ENCODE measurements at regions not wholly inside any gene's neighbourhood (a gene's known extent, or its start where the extent isn't known, plus 50 kb on each side); places are given as distances from the start of the nearest gene placed in this dataset.
"Not testable (repeated sequence)": the region's sequence is repeated elsewhere in the genome, so short reads cannot be mapped to it uniquely, and the experiment has no call there.

DNA sequence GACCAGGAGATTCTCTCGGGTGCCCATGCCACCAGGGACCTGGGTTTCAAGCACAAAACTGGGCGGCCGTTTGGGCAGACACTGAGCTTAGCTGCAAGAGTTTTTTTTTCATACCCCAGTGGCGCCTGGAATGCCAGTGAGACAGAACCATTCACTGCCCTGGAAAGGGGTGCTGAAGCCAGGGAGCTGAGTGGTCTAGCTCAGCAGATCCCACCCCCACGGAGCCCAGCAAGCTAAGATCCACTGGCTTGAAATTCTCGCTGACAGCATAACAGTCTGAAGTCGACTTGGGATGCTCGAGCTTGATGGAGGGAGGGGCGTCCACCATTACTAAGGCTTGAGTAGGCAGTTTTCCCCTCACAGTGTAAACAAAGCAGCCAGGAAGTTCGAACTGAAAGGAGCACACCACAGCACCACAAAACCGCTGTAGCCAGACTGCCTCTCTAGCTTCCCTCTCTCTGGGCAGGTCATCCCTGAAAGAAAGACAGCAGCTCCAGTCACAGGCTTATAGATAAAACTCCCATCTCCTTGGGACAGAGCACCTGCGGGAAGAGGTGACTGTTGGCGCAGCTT lies 157.7 kb downstream of the GIPC2 start:
- H3K36me3 ChIP-seq; H3K27me3 ChIP-seq; H3K27ac ChIP-seq; intact Hi-C loops (cut with DNase I; ENCODE audit: low total_unique reads); H3K4me3 ChIP-seq; H3K4me1 ChIP-seq; H3K9me3 ChIP-seq; DNase-seq: not testable (repeated sequence)
- WGBS, 5 donors = 56 to 69% (median 64%) methylated on average over 12 to 13 of the region's 13 CpGs

- peaks cover 0 to 53% (median 8%) of the 10 kb centered on the region in 4 donors for H3K9me3 ChIP-seq
- H3K27ac ChIP-seq = no peak overlapping the region
- TF ChIP-seq EP300 (IDR thresholded peaks at IDR 0.05) (no peak), POLR2AphosphoS5 (IDR thresholded peaks at IDR 0.05) (no peak), POLR2A (IDR thresholded peaks at IDR 0.05) (no peak)
- TF ChIP-seq, protein P1, sequence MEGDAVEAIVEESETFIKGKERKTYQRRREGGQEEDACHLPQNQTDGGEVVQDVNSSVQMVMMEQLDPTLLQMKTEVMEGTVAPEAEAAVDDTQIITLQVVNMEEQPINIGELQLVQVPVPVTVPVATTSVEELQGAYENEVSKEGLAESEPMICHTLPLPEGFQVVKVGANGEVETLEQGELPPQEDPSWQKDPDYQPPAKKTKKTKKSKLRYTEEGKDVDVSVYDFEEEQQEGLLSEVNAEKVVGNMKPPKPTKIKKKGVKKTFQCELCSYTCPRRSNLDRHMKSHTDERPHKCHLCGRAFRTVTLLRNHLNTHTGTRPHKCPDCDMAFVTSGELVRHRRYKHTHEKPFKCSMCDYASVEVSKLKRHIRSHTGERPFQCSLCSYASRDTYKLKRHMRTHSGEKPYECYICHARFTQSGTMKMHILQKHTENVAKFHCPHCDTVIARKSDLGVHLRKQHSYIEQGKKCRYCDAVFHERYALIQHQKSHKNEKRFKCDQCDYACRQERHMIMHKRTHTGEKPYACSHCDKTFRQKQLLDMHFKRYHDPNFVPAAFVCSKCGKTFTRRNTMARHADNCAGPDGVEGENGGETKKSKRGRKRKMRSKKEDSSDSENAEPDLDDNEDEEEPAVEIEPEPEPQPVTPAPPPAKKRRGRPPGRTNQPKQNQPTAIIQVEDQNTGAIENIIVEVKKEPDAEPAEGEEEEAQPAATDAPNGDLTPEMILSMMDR (IDR thresholded peaks at IDR 0.05) = no peak
- H3K4me3 ChIP-seq = no peak overlapping the region
- no peaks in the 10 kb centered on the region for H3K4me1 ChIP-seq
- intact Hi-C loops (cut with DNase I; ENCODE audit: low total_unique reads) = no loop called here
- H3K36me3 ChIP-seq = no peaks in the 10 kb centered on the region
- H3K27me3 ChIP-seq = no peaks in the 10 kb centered on the region
- no peak for DNase-seq
These were observed 164.4 kb downstream of the GIPC2 start for GRCh38 chr1:78210175-78210574.

DNA sequence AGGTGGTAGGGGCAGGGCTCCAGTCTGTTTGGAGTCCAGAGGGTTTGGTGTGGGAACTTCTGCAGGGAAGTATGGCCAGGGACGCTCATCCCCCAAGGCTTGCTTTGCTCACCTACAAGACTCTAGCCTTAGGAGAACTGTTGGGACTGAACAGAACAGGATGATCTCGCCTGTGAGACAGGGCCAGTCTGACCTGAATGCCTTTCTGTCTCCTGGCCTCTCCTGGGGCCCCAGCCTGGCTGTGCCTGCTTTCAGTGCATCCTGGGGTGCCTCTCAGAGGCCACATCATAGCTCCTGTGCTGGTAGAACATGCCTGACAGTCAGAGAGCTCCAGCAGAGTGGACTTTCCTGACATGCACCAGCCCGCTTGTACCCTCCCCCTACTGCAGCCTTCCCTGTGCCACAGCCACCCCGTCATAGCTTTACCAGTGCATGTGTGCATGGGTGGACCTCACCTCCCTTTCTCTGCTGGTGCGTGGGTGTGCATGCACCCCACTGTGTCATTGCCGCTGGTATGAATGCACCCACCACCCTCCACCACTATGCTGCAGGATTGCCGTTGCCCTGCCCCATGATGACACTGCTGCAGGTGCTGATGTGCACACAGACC lies 165.8 kb downstream of the GIPC2 start:
- H3K9me3 ChIP-seq = peaks cover 0 to 57% (median 8%) of the 10 kb centered on the region in 4 donors
- no peak for TF ChIP-seq POLR2AphosphoS5 (IDR thresholded peaks at IDR 0.05)
- TF ChIP-seq POLR2A (IDR thresholded peaks at IDR 0.05) = no peak
- TF ChIP-seq, protein P1 (IDR thresholded peaks at IDR 0.05) = no peak
- no peak for TF ChIP-seq EP300 (IDR thresholded peaks at IDR 0.05)
- intact Hi-C loops (cut with DNase I; ENCODE audit: low total_unique reads) = no loop called here
- H3K36me3 ChIP-seq = no peaks in the 10 kb centered on the region
- 82 to 94% (median 90%) methylated on average over 5 to 7 of the region's 7 CpGs for WGBS, 5 donors
- H3K4me1 ChIP-seq = no peaks in the 10 kb centered on the region
- no peak for DNase-seq
- H3K27ac ChIP-seq = no peak overlapping the region
- no peaks in the 10 kb centered on the region for H3K27me3 ChIP-seq
- no peak overlapping the region for H3K4me3 ChIP-seq

- TF ChIP-seq, protein P1 (IDR thresholded peaks at IDR 0.05) = no peak
- TF ChIP-seq POLR2AphosphoS5 (IDR thresholded peaks at IDR 0.05) (no peak), POLR2A (IDR thresholded peaks at IDR 0.05) (no peak), EP300 (IDR thresholded peaks at IDR 0.05) (no peak)
- Histone ChIP-seq H3K27me3 (no peaks in the 10 kb centered on the region), H3K4me3 (no peak overlapping the region), H3K27ac (no peak overlapping the region), H3K4me1 (no peaks in the 10 kb centered on the region), H3K36me3 (no peaks in the 10 kb centered on the region), H3K9me3 (peaks cover 0 to 61% (median 10%) of the 10 kb centered on the region in 4 donors)
- intact Hi-C loops (cut with DNase I; ENCODE audit: low total_unique reads) = no loop called here
- no peak for DNase-seq
- 59 to 80% (median 71%) methylated on average over 4 of the region's 4 CpGs for WGBS, 5 donors
These were observed 168.6 kb downstream of the GIPC2 start for GRCh38 chr1:78214334-78214733.
